GM12878 (cell line): ENCODE measurements at regions not wholly inside any gene's neighbourhood (a gene's known extent, or its start where the extent isn't known, plus 50 kb on each side); places are given as distances from the start of the nearest gene placed in this dataset.

Experiments used
- ATAC-seq: fragments of 200-7000 bp; cut with Tn5 transposase; 3 replicates; pipeline ENCODE4 v1.9.1; 2020; ENCODE audit warnings: mild to moderate bottlenecking, moderate library complexity
- BruUV-seq: library from RNA; stranded (reverse); fragments of 400-500 nt; replicated peaks from 2 replicates; lab custom pipeline; 2021; lab: Mats Ljungman, UMichigan
- CTCF ChIA-PET: fragments of 300-600 bp; sonication (Branson Sonifier 250); formaldehyde crosslinking; extraction: SDS; loops from one replicate; lab custom pipeline; 2021; ENCODE audit warnings: inconsistent platforms; lab: Yijun Ruan, JAX
- POLR2A ChIA-PET: fragments of 350-600 bp; formaldehyde crosslinking; extraction: SDS; loops from one replicate; lab custom pipeline; 2021; ENCODE audit warnings: inconsistent platforms; lab: Charles Lee
- RAD21 ChIA-PET: fragments of 300-600 bp; sonication (Branson Sonifier 250); formaldehyde crosslinking; loops from one replicate; lab custom pipeline; 2023; ENCODE audit warnings: antibody characterized with exemption; ENCODE audit not compliant: unreplicated experiment; lab: Charles Lee
- SMC1A ChIA-PET: fragments of 300-600 bp; sonication (Branson Sonifier 250); formaldehyde crosslinking; loops from one replicate; lab custom pipeline; 2023; ENCODE audit not compliant: unreplicated experiment, uncharacterized antibody; lab: Charles Lee
- DNase-seq: peaks from one replicate; pipeline ENCODE4 v3.0.0-alpha.2; 2011; ENCODE audit warnings: low read depth, low spot score
- FAIRE-seq: peaks from 3 replicates; lab custom pipeline; 2011; peaks lifted over from hg19 to GRCh38; lab: Jason Lieb, UNC
- H2AFZ ChIP-seq: 2 replicates; pipeline ENCODE4 v1.6.0; 2011; ENCODE audit warnings: low read depth, low read length, control low read depth; ENCODE audit not compliant: control insufficient read depth
- H3K27ac ChIP-seq: 2 replicates; pipeline ENCODE4 v1.5.1; 2011; ENCODE audit warnings: control low read depth; ENCODE audit not compliant: control insufficient read depth, insufficient read depth
- H3K27me3 ChIP-seq, 2 experiments: replicated peaks in 1 of 2; 2 replicates each; pipeline versions ENCODE4 v1.6.0 to v1.6.1; 2011; ENCODE audit warnings: low read length in 1 of 2; ENCODE audit not compliant: control insufficient read depth in 2 of 2, insufficient read depth in 2 of 2
- H3K36me3 ChIP-seq, 2 experiments: 2 replicates each; pipeline ENCODE4 v1.5.1; 2011; ENCODE audit warnings: low read length in 1 of 2; ENCODE audit not compliant: control insufficient read depth in 2 of 2, insufficient read depth in 2 of 2
- H3K4me1 ChIP-seq: 2 replicates; pipeline ENCODE4 v1.6.1; 2011; ENCODE audit warnings: mild to moderate bottlenecking, low read length, moderate library complexity, mixed read lengths; ENCODE audit not compliant: control insufficient read depth, insufficient read depth
- H3K4me2 ChIP-seq: 2 replicates; pipeline ENCODE4 v1.6.0; 2011; ENCODE audit warnings: control low read depth; ENCODE audit not compliant: control insufficient read depth, insufficient read depth
- H3K4me3 ChIP-seq: fragments of 200-600 bp; sonication (generic); 2 replicates; pipeline ENCODE4 v1.5.1; 2016
- H3K79me2 ChIP-seq: 2 replicates; pipeline ENCODE4 v1.6.0; 2011; ENCODE audit warnings: low read length; ENCODE audit not compliant: control insufficient read depth, insufficient read depth
- H3K9ac ChIP-seq: 2 replicates; pipeline ENCODE4 v1.8.0; 2011; ENCODE audit warnings: low read length, control low read depth, mixed read lengths; ENCODE audit not compliant: control insufficient read depth, insufficient read depth
- H3K9me3 ChIP-seq: replicated peaks from 3 replicates; pipeline ENCODE4 v1.5.1; 2011; ENCODE audit warnings: mild to moderate bottlenecking, low read length; ENCODE audit not compliant: control insufficient read depth, insufficient read depth
- H4K20me1 ChIP-seq: 2 replicates; pipeline ENCODE4 v1.6.0; 2011; ENCODE audit not compliant: control insufficient read depth, insufficient read depth
- CBX3 ChIP-seq: fragments of 200-600 bp; sonication (generic); IDR thresholded peaks from 2 replicates; pipeline ENCODE4 v1.6.1; 2016; ENCODE audit warnings: low read depth, borderline replicate concordance
- JUND ChIP-seq: IDR thresholded peaks from 2 replicates; pipeline ENCODE4 v1.6.1; 2012; ENCODE audit warnings: low read depth, mild to moderate bottlenecking, low read length, improper control_type of control experiment, moderate library complexity
- NBN ChIP-seq: fragments of 450-650 bp; IDR thresholded peaks from 2 replicates; pipeline ENCODE4 v1.6.1; 2016
- NFIC ChIP-seq: IDR thresholded peaks from 2 replicates; pipeline ENCODE4 v1.6.1; 2012; ENCODE audit warnings: low read depth, mild to moderate bottlenecking, inconsistent platforms, low read length, moderate library complexity
- RAD21 ChIP-seq: IDR thresholded peaks from 2 replicates; pipeline ENCODE4 v1.6.1; 2011; ENCODE audit warnings: mild to moderate bottlenecking, low read depth, low read length, moderate library complexity; ENCODE audit not compliant: insufficient read depth
- SP1 ChIP-seq: IDR thresholded peaks from one replicate; pipeline ENCODE4 v1.6.1; 2011; ENCODE audit warnings: low read depth, low read length
- WGBS: methylation state at CpG from one replicate; pipeline ENCODE4 v1.1.6; 2016; ENCODE audit warnings: low lambda C conversion rate; ENCODE audit not compliant: insufficient replicate concordance, insufficient coverage; ENCODE audit errors: missing lambda C conversion rate; 5-methylcytosine and 5-hydroxymethylcytosine counted together
- in situ Hi-C: fragments of 300-500 bp; cut with MboI; formaldehyde crosslinking; loops from 9 replicates; pipeline ENCODE4 v1.14.3; 2018; ENCODE audit warnings: mixed read lengths
- intact Hi-C: fragments of 100-400 bp; cut with micrococcal nuclease; formaldehyde crosslinking; loops from one replicate; pipeline ENCODE4 v1.14.2; 2022; ENCODE audit not compliant: unreplicated experiment
- TF ChIP-seq, protein P1 (sequence below): IDR thresholded peaks from 2 replicates; pipeline ENCODE4 v1.6.1; 2012; ENCODE audit warnings: low read length, inconsistent platforms
- TF ChIP-seq, protein P2 (sequence below): IDR thresholded peaks from 2 replicates; pipeline ENCODE4 v1.6.1; 2012; ENCODE audit warnings: mild to moderate bottlenecking, low read depth, low read length
- TF ChIP-seq, protein P3 (sequence below): fragments of 450-650 bp; IDR thresholded peaks from 2 replicates; pipeline ENCODE4 v1.6.1; 2017; ENCODE audit warnings: mild to moderate bottlenecking, low read depth, inconsistent platforms; ENCODE audit not compliant: poor library complexity, severe bottlenecking

- DNase-seq, result no peak
- no peaks in the 10 kb centered on the region for H4K20me1 ChIP-seq
Observed at GRCh38 chr5:147050172-147050571, 171.6 kb upstream of the PPP2R2B start.

GRCh38 chr5:147051193-147051592 lies 172.6 kb upstream of the PPP2R2B start:
- in situ Hi-C loops (no loop called here), intact Hi-C loops (no loop called here)
- no peaks in the 10 kb centered on the region for H3K9me3 ChIP-seq
- no peak overlapping the region for H3K4me3 ChIP-seq
- SMC1A ChIA-PET, result no interaction called here
- RAD21 ChIA-PET, result no interaction called here
- CTCF ChIA-PET, result no interaction called here
- no peaks in the 10 kb centered on the region for H4K20me1 ChIP-seq
- POLR2A ChIA-PET, result no interaction called here
- DNase-seq (no peak), FAIRE-seq (no peak), ATAC-seq (no peak)
- H3K4me2 ChIP-seq, result no peak overlapping the region
- H3K4me1 ChIP-seq, result no peaks in the 10 kb centered on the region
- no peaks in the 10 kb centered on the region for H3K79me2 ChIP-seq
- no peak overlapping the region for H3K27ac ChIP-seq
- H3K27me3 ChIP-seq, result no peaks in the 10 kb centered on the region; a peak in 1 of 4 replicates
- 23% methylated on average over 5 of the region's 5 CpGs for WGBS
- no TSS peak for BruUV-seq
- no peaks in the 10 kb centered on the region for H3K36me3 ChIP-seq
- H2AFZ ChIP-seq, result no peak overlapping the region
- no peak overlapping the region for H3K9ac ChIP-seq
- TF ChIP-seq, protein P1, sequence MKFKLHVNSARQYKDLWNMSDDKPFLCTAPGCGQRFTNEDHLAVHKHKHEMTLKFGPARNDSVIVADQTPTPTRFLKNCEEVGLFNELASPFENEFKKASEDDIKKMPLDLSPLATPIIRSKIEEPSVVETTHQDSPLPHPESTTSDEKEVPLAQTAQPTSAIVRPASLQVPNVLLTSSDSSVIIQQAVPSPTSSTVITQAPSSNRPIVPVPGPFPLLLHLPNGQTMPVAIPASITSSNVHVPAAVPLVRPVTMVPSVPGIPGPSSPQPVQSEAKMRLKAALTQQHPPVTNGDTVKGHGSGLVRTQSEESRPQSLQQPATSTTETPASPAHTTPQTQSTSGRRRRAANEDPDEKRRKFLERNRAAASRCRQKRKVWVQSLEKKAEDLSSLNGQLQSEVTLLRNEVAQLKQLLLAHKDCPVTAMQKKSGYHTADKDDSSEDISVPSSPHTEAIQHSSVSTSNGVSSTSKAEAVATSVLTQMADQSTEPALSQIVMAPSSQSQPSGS, result no peak
- TF ChIP-seq, protein P2, sequence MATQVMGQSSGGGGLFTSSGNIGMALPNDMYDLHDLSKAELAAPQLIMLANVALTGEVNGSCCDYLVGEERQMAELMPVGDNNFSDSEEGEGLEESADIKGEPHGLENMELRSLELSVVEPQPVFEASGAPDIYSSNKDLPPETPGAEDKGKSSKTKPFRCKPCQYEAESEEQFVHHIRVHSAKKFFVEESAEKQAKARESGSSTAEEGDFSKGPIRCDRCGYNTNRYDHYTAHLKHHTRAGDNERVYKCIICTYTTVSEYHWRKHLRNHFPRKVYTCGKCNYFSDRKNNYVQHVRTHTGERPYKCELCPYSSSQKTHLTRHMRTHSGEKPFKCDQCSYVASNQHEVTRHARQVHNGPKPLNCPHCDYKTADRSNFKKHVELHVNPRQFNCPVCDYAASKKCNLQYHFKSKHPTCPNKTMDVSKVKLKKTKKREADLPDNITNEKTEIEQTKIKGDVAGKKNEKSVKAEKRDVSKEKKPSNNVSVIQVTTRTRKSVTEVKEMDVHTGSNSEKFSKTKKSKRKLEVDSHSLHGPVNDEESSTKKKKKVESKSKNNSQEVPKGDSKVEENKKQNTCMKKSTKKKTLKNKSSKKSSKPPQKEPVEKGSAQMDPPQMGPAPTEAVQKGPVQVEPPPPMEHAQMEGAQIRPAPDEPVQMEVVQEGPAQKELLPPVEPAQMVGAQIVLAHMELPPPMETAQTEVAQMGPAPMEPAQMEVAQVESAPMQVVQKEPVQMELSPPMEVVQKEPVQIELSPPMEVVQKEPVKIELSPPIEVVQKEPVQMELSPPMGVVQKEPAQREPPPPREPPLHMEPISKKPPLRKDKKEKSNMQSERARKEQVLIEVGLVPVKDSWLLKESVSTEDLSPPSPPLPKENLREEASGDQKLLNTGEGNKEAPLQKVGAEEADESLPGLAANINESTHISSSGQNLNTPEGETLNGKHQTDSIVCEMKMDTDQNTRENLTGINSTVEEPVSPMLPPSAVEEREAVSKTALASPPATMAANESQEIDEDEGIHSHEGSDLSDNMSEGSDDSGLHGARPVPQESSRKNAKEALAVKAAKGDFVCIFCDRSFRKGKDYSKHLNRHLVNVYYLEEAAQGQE, result 0 out of 2 replicates have a peak, but pooled peaks have one; percentile 42

More at GRCh38 chr5:147050172-147050571, 171.6 kb upstream of the PPP2R2B start:
- BruUV-seq, result no TSS peak
- Histone ChIP-seq H3K27ac (no peak overlapping the region), H3K79me2 (no peaks in the 10 kb centered on the region), H3K36me3 (no peaks in the 10 kb centered on the region), H3K9ac (no peak overlapping the region), H2AFZ (no peak overlapping the region), H3K4me1 (no peaks in the 10 kb centered on the region), H3K27me3 (no peaks in the 10 kb centered on the region; a peak in 1 of 4 replicates), H3K4me3 (no peak overlapping the region), H3K9me3 (no peaks in the 10 kb centered on the region), H3K4me2 (no peak overlapping the region)
- ChIA-PET CTCF (no interaction called here), SMC1A (no interaction called here), POLR2A (no interaction called here), RAD21 (no interaction called here)
- TF ChIP-seq CBX3, result no peak
- TF ChIP-seq, protein P3, sequence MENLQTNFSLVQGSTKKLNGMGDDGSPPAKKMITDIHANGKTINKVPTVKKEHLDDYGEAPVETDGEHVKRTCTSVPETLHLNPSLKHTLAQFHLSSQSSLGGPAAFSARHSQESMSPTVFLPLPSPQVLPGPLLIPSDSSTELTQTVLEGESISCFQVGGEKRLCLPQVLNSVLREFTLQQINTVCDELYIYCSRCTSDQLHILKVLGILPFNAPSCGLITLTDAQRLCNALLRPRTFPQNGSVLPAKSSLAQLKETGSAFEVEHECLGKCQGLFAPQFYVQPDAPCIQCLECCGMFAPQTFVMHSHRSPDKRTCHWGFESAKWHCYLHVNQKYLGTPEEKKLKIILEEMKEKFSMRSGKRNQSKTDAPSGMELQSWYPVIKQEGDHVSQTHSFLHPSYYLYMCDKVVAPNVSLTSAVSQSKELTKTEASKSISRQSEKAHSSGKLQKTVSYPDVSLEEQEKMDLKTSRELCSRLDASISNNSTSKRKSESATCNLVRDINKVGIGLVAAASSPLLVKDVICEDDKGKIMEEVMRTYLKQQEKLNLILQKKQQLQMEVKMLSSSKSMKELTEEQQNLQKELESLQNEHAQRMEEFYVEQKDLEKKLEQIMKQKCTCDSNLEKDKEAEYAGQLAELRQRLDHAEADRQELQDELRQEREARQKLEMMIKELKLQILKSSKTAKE, result no peak
- TF ChIP-seq RAD21, result no peak
- TF ChIP-seq SP1, result no peak
- no peak for TF ChIP-seq JUND
- no peak for TF ChIP-seq NFIC
- TF ChIP-seq NBN, result no peak
- WGBS, result 0% methylated on average over 2 of the region's 2 CpGs
- intact Hi-C loops, result no loop called here
- no peak for FAIRE-seq
- no peak for ATAC-seq
- in situ Hi-C loops, result no loop called here
